HG02981 (cell line): ENCODE measurements at regions not wholly inside any gene's neighbourhood (a gene's known extent, or its start where the extent isn't known, plus 50 kb on each side); places are given as distances from the start of the nearest gene placed in this dataset.

Experiments used
- ATAC-seq: cut with Tn5 transposase; IDR thresholded peaks from one replicate; pipeline ENCODE4 v1.9.1; 2021; ENCODE audit warnings: mild to moderate bottlenecking, moderate library complexity; ENCODE audit not compliant: unreplicated experiment

DNA sequence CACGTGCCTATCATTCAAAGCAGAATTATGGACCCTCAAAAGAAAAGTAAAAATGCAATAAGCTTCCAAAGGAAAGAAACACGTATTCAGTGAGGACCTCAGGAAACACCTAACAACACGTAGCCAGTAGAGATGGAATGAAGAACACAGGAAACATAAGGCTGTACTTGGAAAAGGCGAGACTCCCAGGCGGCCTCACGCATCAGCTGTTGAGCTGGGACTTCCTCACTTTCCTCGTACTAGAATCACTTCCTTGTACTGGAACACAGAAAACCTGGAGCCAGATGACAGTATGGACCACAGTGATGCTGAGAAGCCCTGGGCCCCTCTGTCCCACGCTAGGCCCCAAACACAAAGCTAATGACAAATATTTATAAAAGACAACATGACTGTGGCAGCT, 94.4 kb upstream of the BACE2 start:
- ATAC-seq, result no peak

DNA sequence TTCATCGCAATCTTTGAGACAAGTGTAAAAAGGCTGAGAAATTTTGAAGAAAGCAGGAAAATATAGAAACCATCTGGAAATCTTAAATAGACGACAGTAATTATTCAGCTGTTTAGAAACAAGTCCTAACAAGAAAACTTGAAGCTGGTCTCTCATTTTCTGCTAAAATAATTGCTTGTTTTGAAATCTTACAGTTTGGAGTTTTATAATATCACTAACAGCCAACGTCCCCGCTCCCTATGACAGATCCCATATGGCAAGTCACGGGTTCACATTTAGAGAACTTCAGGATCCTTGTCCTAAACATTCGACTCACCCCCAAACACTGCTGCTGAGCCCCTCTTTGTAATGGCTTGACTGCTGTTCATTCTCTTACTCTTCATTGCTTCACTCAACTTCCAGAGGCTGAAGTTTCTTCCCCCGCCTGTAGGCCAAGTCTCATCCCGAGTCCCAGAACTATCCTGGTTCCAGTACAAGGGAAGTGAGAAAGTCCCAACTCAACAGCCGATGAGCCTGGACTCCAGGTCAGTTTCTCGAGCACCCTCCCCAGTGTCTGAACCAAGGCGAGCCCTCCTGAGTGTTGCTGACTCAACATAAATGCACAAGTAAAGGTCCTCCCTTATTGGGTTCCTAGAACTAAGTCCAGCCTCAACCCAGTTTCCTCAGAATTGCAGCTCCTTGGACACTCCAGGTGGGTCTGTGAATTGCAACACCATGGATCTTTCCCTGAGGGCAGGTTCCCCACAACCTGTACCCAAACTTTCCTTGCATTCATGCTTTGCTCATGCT, 93.4 kb upstream of the BACE2 start:
- ATAC-seq, result no peak

DNA sequence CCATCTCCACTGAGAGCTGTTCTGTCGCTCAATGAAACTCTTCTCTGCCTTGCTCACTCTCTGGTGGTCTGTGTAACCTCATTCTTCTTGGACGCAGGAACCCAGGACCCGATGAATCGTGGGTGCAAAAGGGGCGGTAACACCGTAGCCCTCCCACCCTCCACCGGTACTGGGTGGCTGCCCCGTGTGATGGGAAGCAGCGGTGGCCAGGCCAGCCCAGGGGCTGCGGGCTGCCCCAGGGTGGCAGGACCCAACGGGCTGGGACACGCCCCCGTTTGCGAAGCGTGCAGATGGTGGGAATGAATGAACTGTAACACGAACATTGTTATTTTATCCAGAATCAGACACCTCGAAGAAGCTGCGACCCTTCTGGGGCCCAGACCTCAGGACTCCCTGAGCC, 92.3 kb upstream of the BACE2 start:
- no peak for ATAC-seq

- no peak for ATAC-seq
Measured at GRCh38 chr21:41076064-41076463, 91.9 kb upstream of the BACE2 start.

- ATAC-seq, result no peak
Measured at GRCh38 chr21:41079159-41079558, 88.8 kb upstream of the BACE2 start.

GRCh38 chr21:41080485-41081121, 87.4 kb upstream of the BACE2 start:
- ATAC-seq, result no peak

DNA sequence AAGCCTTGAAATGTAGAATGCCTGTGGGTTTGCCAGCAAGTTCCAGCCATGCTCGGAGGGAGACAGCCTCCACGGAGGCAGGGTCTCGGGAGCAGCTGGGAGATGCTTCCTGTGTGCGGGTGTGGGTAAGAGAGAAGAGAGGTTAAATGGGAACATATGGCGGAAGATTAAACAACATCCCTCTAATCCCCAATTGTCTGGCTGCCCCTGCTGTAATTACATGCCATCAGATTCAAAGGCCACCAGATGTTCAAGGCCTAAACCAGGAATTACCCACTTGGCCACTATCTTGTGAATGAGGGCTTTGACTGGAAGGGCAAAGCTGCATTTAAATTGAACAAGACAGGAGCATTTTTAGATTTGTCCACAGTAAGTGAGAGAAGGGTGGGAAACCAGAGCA, 81.4 kb upstream of the BACE2 start:
- no peak for ATAC-seq

DNA sequence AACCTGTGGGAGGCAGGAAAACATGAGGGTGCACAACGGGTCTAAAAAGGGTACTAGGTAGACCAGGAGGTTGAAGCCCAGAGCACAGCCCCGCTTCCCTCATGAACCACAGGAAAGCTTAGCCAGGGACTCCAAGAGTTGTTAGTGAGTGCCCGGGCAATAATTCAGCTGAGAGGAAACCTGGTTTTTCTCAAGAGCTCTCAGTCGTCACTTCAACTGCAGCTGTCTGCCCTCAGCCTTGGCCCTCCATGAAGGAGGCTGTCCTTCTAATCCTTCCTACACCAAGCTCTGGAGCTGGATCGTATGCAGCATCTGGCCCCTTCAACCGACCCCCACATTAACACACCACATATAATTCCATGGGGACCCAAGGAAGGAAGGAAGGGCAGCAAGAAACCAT, 77.0 kb upstream of the BACE2 start:
- no peak for ATAC-seq

- no peak for ATAC-seq
Measured at GRCh38 chr21:41091616-41092015, 76.3 kb upstream of the BACE2 start.

DNA sequence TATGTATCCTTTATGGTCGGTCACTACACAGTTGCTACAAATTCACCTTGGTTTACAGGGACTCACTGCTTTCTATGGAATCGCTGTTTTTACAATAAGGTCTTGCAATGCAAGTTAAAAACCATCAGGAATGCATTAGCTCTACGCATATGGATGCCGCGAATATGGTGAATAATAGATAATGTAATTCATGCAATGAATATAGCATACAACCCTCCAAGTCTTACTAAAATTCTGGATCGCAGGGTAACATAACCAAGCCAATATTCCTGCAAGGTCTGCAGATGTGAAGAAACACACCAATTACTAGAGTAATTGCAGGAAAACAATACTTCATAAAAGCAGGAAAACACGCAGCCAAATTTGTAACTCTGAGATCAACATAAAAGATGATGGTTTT, 75.6 kb upstream of the BACE2 start:
- no peak for ATAC-seq

GRCh38 chr21:41095983-41096382, 72.0 kb upstream of the BACE2 start:
- ATAC-seq, result no peak

DNA sequence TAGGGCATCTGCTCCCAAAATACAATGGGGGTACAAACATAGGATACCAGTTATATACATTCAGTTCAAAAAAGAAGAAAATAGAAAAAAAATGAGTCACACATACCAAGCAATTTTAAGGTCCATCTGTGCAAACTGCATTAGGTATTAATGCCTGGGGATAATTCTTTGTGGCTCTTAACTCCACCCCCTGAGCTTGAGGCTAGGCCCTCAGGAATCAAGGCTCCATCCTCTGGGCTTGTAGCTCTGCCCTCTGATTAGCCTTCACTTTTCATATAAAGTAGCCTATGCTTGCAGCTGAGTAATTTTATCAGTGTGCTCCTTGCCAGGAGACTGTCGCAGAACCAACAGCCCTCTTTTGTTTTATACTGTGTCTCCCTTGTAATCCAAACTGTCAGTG, 69.9 kb upstream of the BACE2 start:
- no peak for ATAC-seq

- no peak for ATAC-seq
Measured at GRCh38 chr21:41098481-41099042, 69.4 kb upstream of the BACE2 start.

DNA sequence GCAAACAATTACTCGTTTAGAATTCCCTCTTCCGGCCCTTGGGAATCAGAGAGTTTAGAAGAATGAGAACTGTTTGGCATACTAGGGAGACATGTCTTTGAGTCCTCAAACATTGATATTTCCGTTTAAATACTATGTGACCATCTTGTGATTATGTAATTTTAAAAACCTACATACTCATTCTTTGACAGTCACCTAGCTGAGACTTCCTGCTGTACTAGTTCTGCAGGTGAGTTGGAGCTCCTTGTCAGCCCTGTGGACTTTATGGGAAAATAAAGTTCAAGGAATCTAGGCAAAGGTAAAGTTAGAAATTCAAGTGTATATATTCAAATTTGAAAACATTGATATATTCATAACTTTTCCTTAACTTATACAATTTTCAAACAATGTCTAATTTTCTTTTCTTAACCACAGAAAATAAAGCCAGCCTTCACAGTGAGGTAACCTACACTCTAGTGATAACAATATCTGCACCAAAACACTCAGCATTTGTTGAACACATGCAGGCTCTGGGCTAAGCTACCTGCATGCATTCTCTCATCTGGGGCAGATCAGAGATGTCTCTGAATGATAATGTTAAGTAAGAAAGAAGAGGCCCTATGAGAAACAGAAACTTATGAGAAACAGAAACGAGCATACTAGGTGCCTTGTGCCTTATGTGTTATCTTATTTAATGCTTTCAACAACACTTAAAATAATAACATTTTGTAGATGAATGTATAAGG, 67.0 kb upstream of the BACE2 start:
- ATAC-seq, result no peak

GRCh38 chr21:41102281-41102680, 65.7 kb upstream of the BACE2 start:
- ATAC-seq, result no peak

DNA sequence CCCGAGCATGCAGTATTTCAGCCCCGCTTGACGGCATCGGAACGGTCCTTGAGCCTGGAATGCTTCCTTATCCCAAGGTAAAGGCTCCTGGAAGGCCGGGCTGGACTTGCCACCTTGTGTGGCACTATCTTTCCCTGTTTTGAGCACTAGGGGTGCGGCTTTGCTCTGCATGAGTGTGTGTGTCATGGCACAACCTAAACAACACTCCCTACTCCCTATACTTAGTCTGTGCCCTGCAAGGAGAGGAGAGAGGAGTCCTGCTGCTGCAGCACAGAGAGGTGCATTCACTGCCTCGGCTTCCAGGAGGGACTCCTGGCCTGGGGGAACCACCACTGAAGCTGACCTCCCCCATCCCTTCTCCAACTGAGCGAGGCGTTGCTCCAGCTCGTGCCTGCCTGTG, 60.4 kb upstream of the BACE2 start:
- ATAC-seq, result no peak

DNA sequence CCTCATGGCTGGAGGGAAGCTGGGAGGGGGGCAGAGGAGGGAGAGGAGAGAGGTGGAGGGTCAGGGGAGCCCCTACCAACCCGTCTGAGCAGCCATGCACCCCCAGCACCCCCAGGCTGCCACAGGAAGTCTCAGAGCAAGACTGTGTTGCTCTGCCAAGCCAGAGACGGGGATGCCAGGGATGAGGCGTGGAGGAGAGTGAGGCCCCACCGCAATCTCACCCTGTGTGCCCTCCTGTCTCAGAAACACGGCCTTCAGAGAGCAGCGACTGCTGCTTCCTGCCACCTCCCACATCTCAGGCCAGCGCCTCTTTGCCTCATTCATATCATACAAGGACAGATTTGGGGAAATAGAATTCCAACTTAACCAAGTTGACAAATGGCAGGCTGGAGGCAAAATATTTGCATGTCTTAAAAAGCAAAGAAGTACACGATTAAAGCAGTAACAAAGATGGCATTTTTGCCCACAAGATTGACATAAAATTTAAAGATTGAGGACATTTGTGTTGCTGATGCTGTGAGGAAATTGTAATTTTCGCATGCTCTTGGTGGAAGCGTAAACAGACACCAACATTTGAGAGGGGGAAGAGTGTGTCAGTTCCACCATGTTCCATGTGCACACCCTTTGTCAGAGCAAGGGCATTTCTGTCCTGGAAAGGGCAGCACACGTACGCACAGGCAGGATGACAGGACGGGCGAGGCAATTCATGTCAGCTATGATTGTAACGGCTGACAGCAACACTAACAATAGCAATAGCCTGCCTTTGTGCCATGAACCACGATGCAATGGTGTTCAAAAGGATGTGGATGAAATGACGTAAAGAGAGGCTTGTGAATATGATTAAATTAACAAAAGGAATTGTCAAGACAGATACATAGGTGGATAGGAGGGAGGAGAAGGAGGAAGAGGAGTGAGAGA, 59.0 kb upstream of the BACE2 start:
- ATAC-seq, result no peak

DNA sequence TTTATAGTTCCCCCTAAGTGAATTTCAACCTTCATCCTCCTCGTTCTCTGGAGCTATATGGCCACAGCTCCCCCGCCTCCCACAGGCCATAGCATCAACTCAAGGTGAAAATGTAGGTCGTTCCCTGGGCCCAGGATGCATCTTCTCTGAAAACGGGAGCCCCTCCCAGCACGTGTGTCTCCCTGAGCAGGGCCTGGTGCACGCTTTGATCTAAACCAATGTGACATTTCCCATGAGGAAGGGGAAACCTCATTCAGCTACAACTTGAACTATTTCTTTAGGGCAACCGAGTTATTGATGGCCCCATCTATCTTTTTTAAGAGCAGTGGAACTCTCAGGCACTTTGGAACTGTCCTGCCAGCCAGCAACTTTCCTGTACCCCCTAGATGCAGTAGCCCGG, 57.8 kb upstream of the BACE2 start:
- ATAC-seq, result no peak

- ATAC-seq, result no peak
Measured at GRCh38 chr21:41110664-41111063, 57.3 kb upstream of the BACE2 start.

GRCh38 chr21:41111681-41112080, 56.3 kb upstream of the BACE2 start:
- no peak for ATAC-seq
